Colon (tissue), 2 donors: ENCODE measurements at regions not wholly inside any gene's neighbourhood (a gene's known extent, or its start where the extent isn't known, plus 50 kb on each side); places are given as distances from the start of the nearest gene placed in this dataset.

ENCODE experiments used
- FAIRE-seq: peaks from 2 replicates; lab custom pipeline; 2012; peaks lifted over from hg19 to GRCh38; lab: Jason Lieb, UNC
- donor health status: control.
- donor health status: control.

GRCh38 chr10:4581929-4582328 lies 244.1 kb upstream of the AKR1E2 start:
- no peak for FAIRE-seq

GRCh38 chr10:4579844-4580243 lies 246.2 kb upstream of the AKR1E2 start:
- FAIRE-seq = no peak

- FAIRE-seq = no peak
These were observed 249.8 kb upstream of the AKR1E2 start for GRCh38 chr10:4576206-4576605.

GRCh38 chr10:4569151-4569550 lies 256.9 kb upstream of the AKR1E2 start:
- no peak for FAIRE-seq

- FAIRE-seq = no peak
These were observed 257.3 kb upstream of the AKR1E2 start for GRCh38 chr10:4568731-4569130.

- no peak for FAIRE-seq
These were observed 257.9 kb upstream of the AKR1E2 start for GRCh38 chr10:4568086-4568485.

- FAIRE-seq = no peak
These were observed 258.4 kb upstream of the AKR1E2 start for GRCh38 chr10:4567637-4568036.

GRCh38 chr10:4566011-4566410 lies 260.0 kb upstream of the AKR1E2 start:
- no peak for FAIRE-seq

GRCh38 chr10:4561296-4561695 lies 264.7 kb upstream of the AKR1E2 start:
- no peak for FAIRE-seq

- no peak for FAIRE-seq
These were observed 268.5 kb upstream of the AKR1E2 start for GRCh38 chr10:4557469-4557868.

- FAIRE-seq = no peak
These were observed 269.5 kb upstream of the AKR1E2 start for GRCh38 chr10:4556527-4556926.

GRCh38 chr10:4555920-4556319 lies 270.1 kb upstream of the AKR1E2 start:
- FAIRE-seq = no peak

- no peak for FAIRE-seq
These were observed 276.8 kb upstream of the AKR1E2 start for GRCh38 chr10:4549139-4549653.

GRCh38 chr10:4546931-4547330 lies 279.1 kb upstream of the AKR1E2 start:
- FAIRE-seq = peak; percentile 93

- no peak for FAIRE-seq
These were observed 279.5 kb upstream of the AKR1E2 start for GRCh38 chr10:4546500-4546899.

- no peak for FAIRE-seq
These were observed 280.9 kb upstream of the AKR1E2 start for GRCh38 chr10:4545062-4545461.

- no peak for FAIRE-seq
These were observed 282.0 kb upstream of the AKR1E2 start for GRCh38 chr10:4543938-4544533.

- no peak for FAIRE-seq
These were observed 284.7 kb upstream of the AKR1E2 start for GRCh38 chr10:4541292-4541691.

- FAIRE-seq = no peak
These were observed 288.0 kb upstream of the AKR1E2 start for GRCh38 chr10:4538016-4538415.

GRCh38 chr10:4535521-4535920 lies 290.5 kb upstream of the AKR1E2 start:
- no peak for FAIRE-seq

GRCh38 chr10:4533621-4534020 lies 292.4 kb upstream of the AKR1E2 start:
- no peak for FAIRE-seq

GRCh38 chr10:4532976-4533375 lies 293.0 kb upstream of the AKR1E2 start:
- FAIRE-seq = no peak

- no peak for FAIRE-seq
These were observed 293.5 kb upstream of the AKR1E2 start for GRCh38 chr10:4532467-4532866.

- FAIRE-seq = no peak
These were observed 294.0 kb upstream of the AKR1E2 start for GRCh38 chr10:4532011-4532410.

- no peak for FAIRE-seq
These were observed 296.7 kb upstream of the AKR1E2 start for GRCh38 chr10:4529266-4529665.
